ENCODE measurements at regions not wholly inside any gene's neighbourhood (a gene's known extent, or its start where the extent isn't known, plus 50 kb on each side); places are given as distances from the start of the nearest gene placed in this dataset.
A peak's percentile ranks its signal among the peaks of the same experiment; 100 is the strongest.

GRCh38 chrX:40478474-40479065 lies 102.2 kb upstream of the ATP6AP2 start:
- no TSS peak for BruUV-seq (replicated peaks)
- H3K4me1 Mint-ChIP-seq (ENCODE audit: low read depth, unreplicated experiment): peaks cover 16% of the 10 kb centered on the region
- no peaks in the 10 kb centered on the region for H3K27me3 Mint-ChIP-seq (ENCODE audit: unreplicated experiment)
- H3K9me3 Mint-ChIP-seq (ENCODE audit: low read depth, unreplicated experiment): no peaks in the 10 kb centered on the region
- TF ChIP-seq, protein P1, sequence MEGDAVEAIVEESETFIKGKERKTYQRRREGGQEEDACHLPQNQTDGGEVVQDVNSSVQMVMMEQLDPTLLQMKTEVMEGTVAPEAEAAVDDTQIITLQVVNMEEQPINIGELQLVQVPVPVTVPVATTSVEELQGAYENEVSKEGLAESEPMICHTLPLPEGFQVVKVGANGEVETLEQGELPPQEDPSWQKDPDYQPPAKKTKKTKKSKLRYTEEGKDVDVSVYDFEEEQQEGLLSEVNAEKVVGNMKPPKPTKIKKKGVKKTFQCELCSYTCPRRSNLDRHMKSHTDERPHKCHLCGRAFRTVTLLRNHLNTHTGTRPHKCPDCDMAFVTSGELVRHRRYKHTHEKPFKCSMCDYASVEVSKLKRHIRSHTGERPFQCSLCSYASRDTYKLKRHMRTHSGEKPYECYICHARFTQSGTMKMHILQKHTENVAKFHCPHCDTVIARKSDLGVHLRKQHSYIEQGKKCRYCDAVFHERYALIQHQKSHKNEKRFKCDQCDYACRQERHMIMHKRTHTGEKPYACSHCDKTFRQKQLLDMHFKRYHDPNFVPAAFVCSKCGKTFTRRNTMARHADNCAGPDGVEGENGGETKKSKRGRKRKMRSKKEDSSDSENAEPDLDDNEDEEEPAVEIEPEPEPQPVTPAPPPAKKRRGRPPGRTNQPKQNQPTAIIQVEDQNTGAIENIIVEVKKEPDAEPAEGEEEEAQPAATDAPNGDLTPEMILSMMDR (IDR thresholded peaks at IDR 0.05; ENCODE audit: unreplicated experiment): no peak
- H3K36me3 Mint-ChIP-seq (ENCODE audit: insufficient read depth, unreplicated experiment): no peaks in the 10 kb centered on the region
- intact Hi-C loops (cut with micrococcal nuclease; ENCODE audit: unreplicated experiment): no loop called here
- H3K4me3 Mint-ChIP-seq (ENCODE audit: low read depth, unreplicated experiment): no peak overlapping the region
- no peak overlapping the region for H3K27ac Mint-ChIP-seq (ENCODE audit: unreplicated experiment)
- DNase-seq: no peak
- CTCF ChIA-PET: no interaction called here

- H3K27me3 Mint-ChIP-seq (ENCODE audit: unreplicated experiment): no peaks in the 10 kb centered on the region
- intact Hi-C loops (cut with micrococcal nuclease; ENCODE audit: unreplicated experiment): no loop called here
- DNase-seq: no peak
- CTCF ChIA-PET: interaction anchor here (0.5 kb wide), 1 partner anchor 217 kb away, joined by 3 read pairs; no protein-coding TSS in a partner anchor
- H3K9me3 Mint-ChIP-seq (ENCODE audit: low read depth, unreplicated experiment): no peaks in the 10 kb centered on the region
- TF ChIP-seq, protein P1 (IDR thresholded peaks at IDR 0.05; ENCODE audit: unreplicated experiment): no peak
- no peak overlapping the region for H3K27ac Mint-ChIP-seq (ENCODE audit: unreplicated experiment)
- BruUV-seq (replicated peaks): no TSS peak
- peaks cover 32% of the 10 kb centered on the region for H3K4me1 Mint-ChIP-seq (ENCODE audit: low read depth, unreplicated experiment)
- H3K4me3 Mint-ChIP-seq (ENCODE audit: low read depth, unreplicated experiment): no peak overlapping the region
- H3K36me3 Mint-ChIP-seq (ENCODE audit: insufficient read depth, unreplicated experiment): no peaks in the 10 kb centered on the region
Measured at GRCh38 chrX:40476958-40477357, 103.8 kb upstream of the ATP6AP2 start.

DNA sequence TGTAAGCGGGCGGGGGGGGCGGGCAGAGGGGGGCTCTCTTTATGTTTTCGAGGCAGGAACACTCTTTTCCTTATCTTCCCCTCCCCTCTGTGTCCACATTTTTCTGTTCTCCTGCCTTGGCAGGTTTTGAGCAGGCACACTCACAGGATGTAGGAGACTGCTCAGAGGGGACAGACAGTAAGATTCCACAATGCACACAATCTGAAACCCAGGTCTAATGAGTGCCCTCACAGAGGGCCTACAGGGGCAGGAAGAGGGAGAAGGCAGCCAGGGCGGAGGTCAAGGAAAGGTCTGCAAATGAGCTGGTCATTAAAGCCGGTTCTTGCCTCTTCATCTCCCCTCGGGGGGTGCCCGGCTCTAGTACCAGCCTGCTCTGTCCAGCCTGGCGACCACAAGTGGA lies 106.1 kb upstream of the ATP6AP2 start:
- Mint-ChIP-seq H3K27ac (ENCODE audit: unreplicated experiment) (no peak overlapping the region), H3K36me3 (ENCODE audit: insufficient read depth, unreplicated experiment) (no peaks in the 10 kb centered on the region), H3K9me3 (ENCODE audit: low read depth, unreplicated experiment) (no peaks in the 10 kb centered on the region), H3K27me3 (ENCODE audit: unreplicated experiment) (no peaks in the 10 kb centered on the region), H3K4me3 (ENCODE audit: low read depth, unreplicated experiment) (peak overlapping the region; percentile 12), H3K4me1 (ENCODE audit: low read depth, unreplicated experiment) (peaks cover 39% of the 10 kb centered on the region)
- CTCF ChIA-PET: no interaction called here
- BruUV-seq (replicated peaks): no TSS peak
- no peak for DNase-seq
- intact Hi-C loops (cut with micrococcal nuclease; ENCODE audit: unreplicated experiment): no loop called here
- TF ChIP-seq, protein P1 (IDR thresholded peaks at IDR 0.05; ENCODE audit: unreplicated experiment): no peak

DNA sequence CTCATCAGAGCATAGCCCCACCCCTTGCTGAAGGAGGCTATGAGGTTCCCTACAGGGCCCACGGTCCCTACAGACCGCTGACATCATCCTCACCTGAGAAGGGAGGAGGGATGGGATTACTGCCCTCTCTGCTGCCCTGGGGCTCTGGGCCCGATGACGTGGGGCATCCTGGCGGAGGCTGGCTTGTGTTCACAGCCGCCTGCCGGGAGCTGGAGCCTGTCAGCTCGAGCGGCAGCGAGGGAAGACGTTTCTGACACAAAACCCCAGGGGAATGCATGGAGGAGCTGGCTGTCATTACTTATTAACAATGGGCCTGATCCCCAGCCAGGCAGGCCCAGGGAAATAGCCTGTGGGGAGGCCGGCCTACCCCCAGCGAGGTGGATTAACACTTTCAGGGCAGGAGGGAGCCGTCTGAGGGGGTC lies 106.6 kb upstream of the ATP6AP2 start:
- CTCF ChIA-PET: no interaction called here
- peak overlapping the region; percentile 12 for H3K4me3 Mint-ChIP-seq (ENCODE audit: low read depth, unreplicated experiment)

More for the DNA sequence above, 106.6 kb upstream of the ATP6AP2 start:
- Mint-ChIP-seq H3K36me3 (ENCODE audit: insufficient read depth, unreplicated experiment) (no peaks in the 10 kb centered on the region), H3K27ac (ENCODE audit: unreplicated experiment) (no peak overlapping the region), H3K9me3 (ENCODE audit: low read depth, unreplicated experiment) (no peaks in the 10 kb centered on the region), H3K27me3 (ENCODE audit: unreplicated experiment) (no peaks in the 10 kb centered on the region), H3K4me1 (ENCODE audit: low read depth, unreplicated experiment) (peaks cover 39% of the 10 kb centered on the region)
- DNase-seq: peak; percentile 40
- intact Hi-C loops (cut with micrococcal nuclease; ENCODE audit: unreplicated experiment): no loop called here
- BruUV-seq (replicated peaks): no TSS peak
- TF ChIP-seq, protein P1 (IDR thresholded peaks at IDR 0.05; ENCODE audit: unreplicated experiment): no peak
